Activated CD4-positive, alpha-beta T cell treated with anti-CD3 and anti-CD28 coated beads, Interleukin-2, amount 50 U/mL, for 48 hours (primary cell): ENCODE measurements at regions not wholly inside any gene's neighbourhood (a gene's known extent, or its start where the extent isn't known, plus 50 kb on each side); places are given as distances from the start of the nearest gene placed in this dataset.
A peak's percentile ranks its signal among the peaks of the same experiment; 100 is the strongest.

Experiments
- DNase-seq, 2 experiments: peaks; one replicate each; pipeline ENCODE4 v3.0.0-alpha.2; 2020

GRCh38 chr6:44614396-44614795 is 226.9 kb downstream of the CDC5L start:
- DNase-seq: no peak

DNA sequence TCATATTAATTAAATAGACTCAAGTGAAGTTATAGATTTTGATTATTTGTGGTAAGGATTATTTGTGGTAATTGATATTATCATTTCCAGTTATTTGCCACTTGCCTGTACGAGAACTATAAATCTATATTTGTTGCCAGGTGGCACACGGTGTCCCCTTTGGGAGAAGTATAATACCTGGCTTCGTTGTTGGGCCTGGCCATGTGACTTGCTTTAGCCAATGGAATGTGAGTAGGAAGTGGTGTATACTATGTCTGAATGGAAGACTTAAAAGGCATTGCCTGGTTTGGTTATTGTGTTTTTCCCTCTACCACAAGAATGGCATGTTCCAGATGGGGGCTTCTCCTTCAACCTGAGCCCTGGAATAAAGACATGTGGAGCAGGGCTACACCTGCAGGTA is 228.1 kb downstream of the CDC5L start:
- no peak for DNase-seq

DNA sequence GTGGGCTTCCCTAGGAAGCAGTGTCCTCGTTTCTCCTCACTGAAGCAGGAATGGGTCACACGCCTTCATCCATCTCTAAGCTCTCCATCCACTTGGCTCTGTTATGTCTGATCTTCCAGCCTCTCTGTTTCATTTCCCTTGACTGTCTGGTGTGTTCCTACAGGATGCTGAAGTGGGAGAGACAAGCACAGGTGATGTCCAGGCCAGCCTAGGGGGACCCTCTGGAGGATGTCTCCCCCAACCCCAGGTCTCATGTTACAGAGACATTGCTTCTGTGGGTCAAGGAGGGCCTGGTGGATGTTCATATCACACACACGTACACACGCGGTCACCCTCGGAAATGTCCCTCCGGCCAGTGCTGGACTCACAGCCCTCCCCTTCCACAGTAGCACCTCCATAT is 229.9 kb downstream of the CDC5L start:
- DNase-seq: no peak

DNA sequence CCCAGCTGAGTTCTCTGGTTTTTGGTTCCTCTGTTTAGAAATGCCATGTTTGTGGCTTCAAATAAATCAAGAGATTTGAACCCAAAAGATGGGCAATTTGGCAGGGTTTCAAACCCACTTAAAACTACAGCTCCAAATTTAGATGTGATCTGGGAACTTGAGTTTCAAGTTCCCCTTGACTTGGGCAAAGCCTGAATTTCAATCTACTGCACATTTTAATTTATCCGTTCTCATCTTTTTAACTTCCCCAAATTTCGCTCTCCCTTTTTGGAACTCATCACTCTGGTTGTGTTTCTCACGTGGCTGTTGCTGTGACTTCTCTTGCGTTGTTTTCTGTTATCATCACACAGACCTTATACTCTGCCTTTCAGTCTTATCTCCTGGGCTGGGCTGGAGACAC is 230.9 kb downstream of the CDC5L start:
- no peak for DNase-seq

- DNase-seq: no peak
Measured at GRCh38 chr6:44620922-44621321, 233.4 kb downstream of the CDC5L start.

DNA sequence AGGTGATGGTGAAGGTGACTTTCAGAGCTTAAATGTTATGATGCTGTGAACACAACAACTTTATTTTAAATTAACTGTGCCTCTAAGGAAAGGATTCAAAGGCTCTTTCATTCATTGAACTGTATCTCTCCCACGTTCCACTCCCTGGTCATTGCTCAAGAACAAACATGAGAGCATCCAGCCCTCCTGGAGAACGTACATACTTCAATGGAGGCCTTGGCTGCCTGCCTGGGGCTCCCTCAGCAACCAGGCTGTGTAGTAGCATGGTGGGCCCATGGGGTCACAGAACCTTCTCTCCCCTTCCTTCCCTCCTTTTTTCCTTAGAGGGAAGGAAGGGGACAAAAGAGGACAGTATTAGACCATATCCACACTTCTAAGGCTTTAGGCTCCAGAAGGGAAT is 234.3 kb downstream of the CDC5L start:
- DNase-seq: no peak

- DNase-seq: no peak
Measured at GRCh38 chr6:44622555-44622954, 235.0 kb downstream of the CDC5L start.

- DNase-seq: no peak
Measured at GRCh38 chr6:44622956-44623355, 235.4 kb downstream of the CDC5L start.

GRCh38 chr6:44624226-44624625 is 236.7 kb downstream of the CDC5L start:
- DNase-seq: no peak

- DNase-seq: no peak
Measured at GRCh38 chr6:44624936-44625573, 237.5 kb downstream of the CDC5L start.

DNA sequence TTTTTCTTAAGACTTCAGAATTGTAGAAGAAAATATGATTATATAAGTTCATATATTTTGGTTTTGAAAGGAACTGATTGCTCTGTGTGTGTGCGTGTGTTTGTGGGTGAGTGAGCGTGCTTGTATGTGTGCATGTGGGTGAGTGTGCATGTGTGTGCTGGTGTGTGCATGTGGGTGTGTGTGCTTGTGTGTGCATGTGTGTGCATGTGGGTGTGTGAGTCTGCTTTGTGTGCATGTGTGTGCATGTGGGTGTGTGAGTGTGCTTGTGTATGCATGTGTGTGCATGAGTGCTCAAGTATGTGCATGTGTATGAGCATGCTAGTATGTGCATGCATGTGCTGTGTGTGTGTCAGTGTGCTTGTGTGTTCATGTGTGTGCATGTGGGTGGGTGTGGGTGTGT is 238.5 kb downstream of the CDC5L start:
- DNase-seq: no peak

- no peak for DNase-seq
Measured at GRCh38 chr6:44626616-44627015, 239.1 kb downstream of the CDC5L start.

GRCh38 chr6:44627091-44627882 is 239.8 kb downstream of the CDC5L start:
- no peak for DNase-seq

DNA sequence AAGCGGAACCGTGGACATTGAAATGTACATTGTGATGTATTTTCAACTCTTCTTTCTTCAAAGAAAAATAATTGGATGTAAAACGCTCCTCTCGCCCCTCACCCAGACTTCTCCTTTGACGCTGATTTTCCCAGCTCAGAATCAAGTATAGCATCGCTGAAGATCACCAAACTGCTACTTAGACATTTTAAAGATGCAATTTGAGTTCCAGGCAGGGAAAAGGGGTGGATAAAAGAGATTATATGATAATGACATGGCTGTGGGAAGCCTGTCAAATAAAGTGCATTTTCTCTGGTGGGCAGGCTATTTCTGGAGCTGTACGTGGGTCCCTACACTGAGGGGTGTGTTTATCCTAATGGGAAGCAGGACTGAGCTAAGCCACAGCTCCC is 240.4 kb downstream of the CDC5L start:
- DNase-seq: no peak

DNA sequence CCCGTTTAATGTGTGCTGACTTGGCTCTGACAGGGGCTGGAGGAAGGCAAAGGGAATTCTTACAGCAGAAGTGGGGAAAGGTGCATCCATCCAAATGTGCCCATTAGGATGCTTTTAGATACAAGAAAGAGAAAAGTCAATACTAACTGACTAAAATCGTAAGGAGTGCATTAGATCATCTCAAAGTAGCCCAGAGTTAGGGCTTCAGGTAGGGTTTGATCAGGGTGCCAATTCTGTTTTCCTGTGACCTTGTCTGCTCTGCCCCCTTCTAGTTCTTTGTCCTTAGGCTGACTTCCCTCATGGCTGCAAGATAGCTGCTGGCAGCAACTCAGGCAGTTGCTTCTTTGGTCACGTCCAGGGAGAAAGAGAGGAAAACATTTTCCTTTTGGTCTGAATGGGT is 240.8 kb downstream of the CDC5L start:
- DNase-seq: no peak

- DNase-seq: no peak
Measured at GRCh38 chr6:44629636-44630035, 242.1 kb downstream of the CDC5L start.

DNA sequence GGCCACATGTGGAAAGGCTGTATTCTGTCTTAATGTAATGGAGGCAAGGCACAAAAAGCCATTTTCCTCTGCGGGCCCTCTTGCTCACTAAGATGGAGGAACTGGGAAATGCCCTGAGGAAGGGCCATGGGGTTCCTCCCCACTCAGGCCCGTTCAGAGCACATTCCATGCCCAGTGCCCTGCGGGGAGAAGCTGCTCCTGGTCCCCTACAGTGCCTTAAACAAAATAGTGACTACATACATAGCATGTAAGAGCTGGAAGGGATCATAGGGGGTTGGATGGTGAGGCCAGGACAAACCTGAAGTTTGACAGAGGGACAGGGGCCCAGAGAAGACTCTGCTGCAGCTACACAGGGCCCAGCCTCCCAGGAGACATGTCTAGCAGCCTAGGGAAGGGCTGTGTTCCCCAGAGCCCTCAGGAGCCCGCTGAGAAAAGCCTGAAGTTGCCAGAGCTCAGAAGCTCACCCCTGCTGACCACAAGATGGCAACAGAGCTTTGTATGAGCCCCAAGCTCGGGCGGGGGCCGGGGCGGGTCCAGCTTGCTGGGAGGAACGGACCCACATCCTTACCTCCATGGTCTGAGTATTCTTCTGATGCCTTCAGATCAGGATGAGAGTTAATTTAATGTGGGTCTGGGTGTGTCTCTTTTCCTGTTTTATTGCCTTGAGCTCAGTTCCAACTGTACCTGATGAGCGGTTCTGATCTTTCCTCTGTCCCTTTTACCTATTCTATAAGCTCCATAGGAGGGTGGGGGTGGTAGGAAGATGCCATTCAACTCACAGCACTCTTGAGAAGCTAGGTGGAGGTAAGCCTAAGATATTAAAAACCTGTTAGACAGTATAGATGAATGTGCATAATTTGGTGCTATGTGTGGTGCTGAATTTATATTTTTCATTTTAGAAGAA is 242.9 kb downstream of the CDC5L start:
- peak; percentile 51 to 65 for DNase-seq

DNA sequence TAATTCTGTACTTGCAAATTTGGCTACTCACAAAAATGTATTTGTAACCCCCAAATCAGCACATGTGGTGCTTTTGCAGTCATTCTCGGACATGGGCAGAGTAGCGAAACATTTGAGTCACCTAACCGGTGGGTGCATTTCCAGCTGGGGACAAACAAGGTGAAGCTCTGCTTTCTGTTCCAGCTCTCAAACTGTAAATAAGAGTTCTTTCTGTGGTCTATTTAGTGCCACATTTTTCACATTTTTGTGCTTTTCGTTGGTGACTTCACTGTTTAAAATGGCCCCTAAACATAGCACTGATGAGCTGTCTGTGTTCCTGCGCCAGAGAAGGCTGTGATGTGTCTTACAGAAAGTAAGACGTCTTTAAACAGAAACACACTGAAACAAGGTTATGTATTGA is 244.5 kb downstream of the CDC5L start:
- DNase-seq: no peak

GRCh38 chr6:44634321-44634720 is 246.8 kb downstream of the CDC5L start:
- DNase-seq: no peak

GRCh38 chr6:44635486-44635885 is 248.0 kb downstream of the CDC5L start:
- no peak for DNase-seq

GRCh38 chr6:44636561-44637248 is 249.2 kb downstream of the CDC5L start:
- DNase-seq: no peak

- DNase-seq: peak; percentile 19 to 31
Measured at GRCh38 chr6:44641344-44642031, 254.0 kb downstream of the CDC5L start.
